AG09319 (cell line): ENCODE measurements at regions not wholly inside any gene's neighbourhood (a gene's known extent, or its start where the extent isn't known, plus 50 kb on each side); places are given as distances from the start of the nearest gene placed in this dataset.

Experiments
- DNase-seq: peaks from one replicate; pipeline ENCODE4 v3.0.0-alpha.2; 2010; ENCODE audit warnings: low read depth; ENCODE audit errors: extremely low read depth
- CTCF ChIP-seq: IDR thresholded peaks from 2 replicates; pipeline ENCODE4 v1.5.1; 2011; ENCODE audit warnings: low read depth, mild to moderate bottlenecking, inconsistent platforms, low read length, moderate library complexity

GRCh38 chr11:69210310-69211035 is 54.7 kb downstream of the SMIM38 start:
- DNase-seq = no peak
- TF ChIP-seq CTCF = no peak

GRCh38 chr11:69211540-69211919 is 55.8 kb downstream of the SMIM38 start:
- TF ChIP-seq CTCF = no peak
- DNase-seq = no peak

- TF ChIP-seq CTCF = peak; percentile 28
- no peak for DNase-seq
These were observed 56.4 kb downstream of the SMIM38 start for GRCh38 chr11:69211920-69212797.

- no peak for TF ChIP-seq CTCF
- DNase-seq = no peak
These were observed 57.0 kb downstream of the SMIM38 start for GRCh38 chr11:69212798-69213110.

GRCh38 chr11:69213316-69213715 is 57.6 kb downstream of the SMIM38 start:
- no peak for DNase-seq
- TF ChIP-seq CTCF = no peak

- no peak for DNase-seq
- no peak for TF ChIP-seq CTCF
These were observed 58.2 kb downstream of the SMIM38 start for GRCh38 chr11:69213964-69214363.

GRCh38 chr11:69215216-69215615 is 59.5 kb downstream of the SMIM38 start:
- DNase-seq = no peak
- TF ChIP-seq CTCF = no peak
